ENCODE measurements at regions not wholly inside any gene's neighbourhood (a gene's known extent, or its start where the extent isn't known, plus 50 kb on each side); places are given as distances from the start of the nearest gene placed in this dataset.

- 14% methylated on average over 3 of the region's 3 CpGs for WGBS (ENCODE audit: low lambda C conversion rate)
- Histone ChIP-seq H3K27me3 (ENCODE audit: control insufficient read depth in 1 of 2, insufficient read depth in 2 of 2, low read length in 2 of 2) (peaks cover 0 to 29% of the 10 kb centered on the region in 2 experiments; a peak in 3 of 5 replicates), H3K9ac (ENCODE audit: insufficient read depth, low read depth, low read length) (no peak overlapping the region), H4K20me1 (ENCODE audit: insufficient read depth, low read length) (no peaks in the 10 kb centered on the region), H3K36me3 (replicated peaks in 1 of 2; ENCODE audit: control insufficient read depth in 1 of 2, insufficient read depth in 2 of 2, low read length in 2 of 2) (no peaks in the 10 kb centered on the region), H2AFZ (ENCODE audit: low read length) (no peak overlapping the region), H3K4me1 (ENCODE audit: insufficient read depth, low read length) (peaks cover 7% of the 10 kb centered on the region), H3K79me2 (ENCODE audit: insufficient read depth, low read length) (no peaks in the 10 kb centered on the region), H3K27ac (ENCODE audit: extremely low read length, insufficient read depth, low read length) (no peak overlapping the region), H3K4me2 (ENCODE audit: low read depth, low read length) (no peak overlapping the region), H3K9me3 (ENCODE audit: low read length) (no peaks in the 10 kb centered on the region), H3K4me3 (replicated peaks in 1 of 3; ENCODE audit: insufficient read depth in 1 of 3, low read depth in 2 of 3, low read length in 3 of 3) (no peak overlapping the region)
- intact Hi-C loops (cut with micrococcal nuclease; ENCODE audit: unreplicated experiment) (no loop called here), in situ Hi-C loops (cut with HindIII; ENCODE audit: extremely low pct_ligation_motif_present, low pct_unique_long_range_greater_than_20kb) (no loop called here)
- ChIA-PET CTCF (ENCODE audit: low intra/inter-chr PET ratio, low total read pairs) (interaction anchor here (0.6 to 0.7 kb wide), 2 partner anchors 12 to 35 kb away, joined by 3 read pairs; no protein-coding TSS in a partner anchor), POLR2A (no interaction called here)
- ATAC-seq, result no peak
- no peak for TF ChIP-seq DBP (CRISPR knock-in tag; IDR thresholded peaks at IDR 0.05; ENCODE audit: not compliant biosample characterization)
- no peak for TF ChIP-seq TAF15 (IDR thresholded peaks at IDR 0.05; ENCODE audit: low read depth, low read length, poor library complexity, severe bottlenecking)
- no peak for TF ChIP-seq NFATC3 (CRISPR knock-in tag; IDR thresholded peaks at IDR 0.05)
- no peak for TF ChIP-seq ZBTB4 (CRISPR knock-in tag; IDR thresholded peaks at IDR 0.05; ENCODE audit: borderline replicate concordance)
- TF ChIP-seq ZNF784 (CRISPR knock-in tag; IDR thresholded peaks at IDR 0.05; ENCODE audit: borderline replicate concordance), result no peak
- no peak for TF ChIP-seq ARID5B (CRISPR knock-in tag; IDR thresholded peaks at IDR 0.05)
- no peak for TF ChIP-seq ZNF354B (CRISPR knock-in tag; IDR thresholded peaks at IDR 0.05)
- TF ChIP-seq AFF4 (CRISPR knock-in tag; IDR thresholded peaks at IDR 0.05), result no peak
- TF ChIP-seq NCOA2 (CRISPR knock-in tag; IDR thresholded peaks at IDR 0.05), result no peak
- BruUV-seq (replicated peaks), result no TSS peak
- no peak for DNase-seq (ENCODE audit: low spot score)
- FAIRE-seq, result no peak
These were observed 66.6 kb upstream of the CNEP1R1 start for GRCh38 chr16:49958448-49958847.
